GM12891 (cell line): ENCODE measurements at regions not wholly inside any gene's neighbourhood (a gene's known extent, or its start where the extent isn't known, plus 50 kb on each side); places are given as distances from the start of the nearest gene placed in this dataset.
"Not testable (repeated sequence)": the region's sequence is repeated elsewhere in the genome, so short reads cannot be mapped to it uniquely, and the experiment has no call there.

Experiments used
- DNase-seq: peaks from one replicate; pipeline ENCODE4 v3.0.0; 2011; ENCODE audit warnings: low spot score; ENCODE audit not compliant: insufficient read length
- FAIRE-seq: peaks from 2 replicates; lab custom pipeline; 2011; peaks lifted over from hg19 to GRCh38; lab: Jason Lieb, UNC
- PAX5 ChIP-seq: IDR thresholded peaks from 2 replicates; pipeline ENCODE4 v1.6.1; 2011; ENCODE audit warnings: low read length, moderate library complexity, mild to moderate bottlenecking; ENCODE audit not compliant: insufficient read depth, severe bottlenecking
- POLR2A ChIP-seq: IDR thresholded peaks from 2 replicates; pipeline ENCODE4 v1.6.1; 2011; ENCODE audit warnings: low read depth, low read length, control low read depth
- POLR2AphosphoS5 ChIP-seq: IDR thresholded peaks from 2 replicates; pipeline ENCODE4 v1.6.1; 2011; ENCODE audit warnings: low read depth, low read length, control low read depth
- POU2F2 ChIP-seq: IDR thresholded peaks from 2 replicates; pipeline ENCODE4 v1.6.1; 2011; ENCODE audit warnings: low read depth, mild to moderate bottlenecking, control low read depth, low read length, moderate library complexity
- SPI1 ChIP-seq: IDR thresholded peaks from 2 replicates; pipeline ENCODE4 v1.6.1; 2011; ENCODE audit warnings: low read depth, low read length, control low read depth
- TAF1 ChIP-seq: IDR thresholded peaks from 2 replicates; pipeline ENCODE4 v1.6.1; 2011; ENCODE audit warnings: low read depth, low read length, control low read depth

GRCh38 chr10:84698989-84699388 is 370.6 kb downstream of the CCSER2 start:
- no peak for TF ChIP-seq SPI1
- TF ChIP-seq POU2F2: no peak
- TF ChIP-seq POLR2A: no peak
- TF ChIP-seq POLR2AphosphoS5: no peak
- no peak for TF ChIP-seq TAF1
- no peak for TF ChIP-seq PAX5
- FAIRE-seq: no peak

GRCh38 chr10:84700668-84701369 is 372.4 kb downstream of the CCSER2 start:
- FAIRE-seq (no peak), DNase-seq (no peak)
- no peak for TF ChIP-seq POU2F2
- no peak for TF ChIP-seq POLR2AphosphoS5
- no peak for TF ChIP-seq POLR2A
- TF ChIP-seq SPI1: no peak
- no peak for TF ChIP-seq TAF1
- no peak for TF ChIP-seq PAX5

More at GRCh38 chr10:84698989-84699388, 370.6 kb downstream of the CCSER2 start:
- DNase-seq: no peak

GRCh38 chr10:84701370-84701720 is 373.0 kb downstream of the CCSER2 start:
- TF ChIP-seq POLR2A (no peak), POLR2AphosphoS5 (no peak), SPI1 (no peak), POU2F2 (no peak)
- FAIRE-seq: no peak

GRCh38 chr10:84704101-84704500 is 375.7 kb downstream of the CCSER2 start:
- DNase-seq: no peak
- TF ChIP-seq POU2F2 (no peak), TAF1 (no peak), SPI1 (no peak), PAX5 (no peak), POLR2A (no peak), POLR2AphosphoS5 (no peak)

More at GRCh38 chr10:84701370-84701720, 373.0 kb downstream of the CCSER2 start:
- DNase-seq: no peak

GRCh38 chr10:84706431-84706830 is 378.0 kb downstream of the CCSER2 start:
- TF ChIP-seq PAX5 (no peak), SPI1 (no peak), POLR2AphosphoS5 (no peak), POLR2A (no peak), POU2F2 (no peak), TAF1 (no peak)
- no peak for FAIRE-seq
- no peak for DNase-seq

More at GRCh38 chr10:84704101-84704500, 375.7 kb downstream of the CCSER2 start:
- no peak for FAIRE-seq

GRCh38 chr10:84706875-84707274 is 378.5 kb downstream of the CCSER2 start:
- TF ChIP-seq POLR2AphosphoS5 (no peak), POU2F2 (no peak), TAF1 (no peak), SPI1 (no peak), PAX5 (no peak), POLR2A (no peak)
- DNase-seq (no peak), FAIRE-seq (no peak)

GRCh38 chr10:84715911-84716310 is 387.5 kb downstream of the CCSER2 start:
- TF ChIP-seq SPI1: no peak
- no peak for TF ChIP-seq TAF1
- no peak for TF ChIP-seq PAX5
- no peak for TF ChIP-seq POU2F2
- TF ChIP-seq POLR2AphosphoS5: no peak
- TF ChIP-seq POLR2A: no peak
- DNase-seq (peak; percentile 41), FAIRE-seq (peak; percentile 71)

GRCh38 chr10:84718877-84719616 is 390.7 kb downstream of the CCSER2 start:
- FAIRE-seq (no peak), DNase-seq (no peak)
- TF ChIP-seq PAX5 (no peak), POLR2AphosphoS5 (no peak), SPI1 (no peak), TAF1 (no peak), POU2F2 (no peak), POLR2A (no peak)

GRCh38 chr10:84719687-84720086 is 391.3 kb downstream of the CCSER2 start:
- no peak for FAIRE-seq
- TF ChIP-seq POLR2AphosphoS5: no peak
- no peak for TF ChIP-seq PAX5
- TF ChIP-seq POU2F2: no peak
- TF ChIP-seq SPI1: no peak
- TF ChIP-seq POLR2A: no peak
- TF ChIP-seq TAF1: no peak
- no peak for DNase-seq

GRCh38 chr10:84727398-84727797 is 399.0 kb downstream of the CCSER2 start:
- no peak for FAIRE-seq
- no peak for TF ChIP-seq TAF1
- TF ChIP-seq SPI1: no peak
- TF ChIP-seq PAX5: no peak
- no peak for TF ChIP-seq POLR2A
- TF ChIP-seq POU2F2: no peak
- DNase-seq: no peak

GRCh38 chr10:84739126-84739525 is 410.7 kb downstream of the CCSER2 start:
- not testable (repeated sequence) for DNase-seq, FAIRE-seq
